Glomerular visceral epithelial cell (primary cell): ENCODE measurements at regions not wholly inside any gene's neighbourhood (a gene's known extent, or its start where the extent isn't known, plus 50 kb on each side); places are given as distances from the start of the nearest gene placed in this dataset.

Source experiments
- DNase-seq: peaks from one replicate; pipeline ENCODE4 v3.0.0-alpha.2; 2016; ENCODE audit errors: extremely low spot score

GRCh38 chr9:79013715-79014610 is 557.8 kb upstream of the TLE4 start:
- peak; percentile 12 for DNase-seq

GRCh38 chr9:79014929-79015699 is 556.7 kb upstream of the TLE4 start:
- DNase-seq, result no peak

DNA sequence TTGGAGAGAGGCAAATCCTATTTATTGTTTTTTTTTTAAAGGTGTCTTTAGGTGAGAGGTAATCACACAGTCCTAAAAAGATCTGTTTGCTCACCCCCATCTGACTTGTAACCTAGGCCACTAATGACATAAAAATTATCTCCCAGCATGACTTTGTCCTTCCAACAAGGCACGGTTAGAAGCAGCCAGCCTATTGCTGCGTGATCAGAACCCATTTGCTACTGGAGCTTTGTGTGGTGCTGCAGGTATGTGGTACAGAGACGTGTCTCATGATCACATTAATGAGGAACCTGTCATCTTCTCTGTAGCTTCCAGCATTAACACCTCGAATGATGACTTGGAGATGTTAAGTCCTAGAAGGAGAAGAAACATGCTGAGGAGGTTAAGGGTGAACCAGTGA is 555.8 kb upstream of the TLE4 start:
- no peak for DNase-seq

GRCh38 chr9:79020276-79020675 is 551.5 kb upstream of the TLE4 start:
- peak; percentile 20 for DNase-seq

GRCh38 chr9:79021084-79021483 is 550.7 kb upstream of the TLE4 start:
- no peak for DNase-seq

GRCh38 chr9:79023134-79023580 is 548.6 kb upstream of the TLE4 start:
- peak; percentile 88 for DNase-seq

DNA sequence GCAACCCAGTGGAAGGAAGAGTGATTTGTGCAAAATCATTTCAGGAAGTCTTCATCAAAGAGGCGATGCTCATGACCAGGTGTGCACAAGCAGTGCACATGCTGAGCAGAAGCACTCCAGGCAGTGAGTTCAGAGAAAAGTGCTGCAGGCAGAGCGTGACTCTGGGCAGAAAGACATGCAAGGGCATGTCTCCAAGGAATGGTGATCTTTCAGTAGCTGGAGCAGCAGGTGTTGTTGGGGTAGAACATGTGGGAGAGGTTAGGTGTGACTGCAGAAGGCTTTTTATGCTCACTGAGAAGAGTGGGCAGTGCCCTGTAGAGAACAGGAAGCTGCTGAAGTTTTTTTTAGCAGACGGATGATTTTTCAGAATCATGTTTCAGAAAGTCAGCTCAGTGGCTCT is 545.4 kb upstream of the TLE4 start:
- peak; percentile 26 for DNase-seq

- no peak for DNase-seq
Measured at GRCh38 chr9:79028101-79028500, 543.7 kb upstream of the TLE4 start.

GRCh38 chr9:79034583-79034982 is 537.2 kb upstream of the TLE4 start:
- no peak for DNase-seq

GRCh38 chr9:79037338-79037737 is 534.4 kb upstream of the TLE4 start:
- no peak for DNase-seq

DNA sequence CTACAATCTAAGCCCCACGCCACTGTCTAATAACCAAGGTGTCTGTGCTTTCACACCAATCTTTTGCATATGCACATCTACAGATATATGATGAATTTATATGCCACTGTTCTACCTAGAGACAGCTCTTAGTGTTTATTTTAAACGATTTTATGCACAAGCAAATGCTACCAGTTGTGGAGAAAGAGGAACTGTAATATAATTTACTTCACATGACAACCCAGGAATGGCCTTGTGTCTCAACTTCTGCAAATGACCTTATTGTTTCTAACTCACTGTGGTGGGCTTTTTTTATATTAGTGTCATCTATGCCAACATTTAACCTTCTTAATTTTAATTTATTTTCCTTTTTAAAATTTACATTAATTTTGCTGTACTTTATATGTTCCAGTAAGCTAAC is 531.1 kb upstream of the TLE4 start:
- no peak for DNase-seq

DNA sequence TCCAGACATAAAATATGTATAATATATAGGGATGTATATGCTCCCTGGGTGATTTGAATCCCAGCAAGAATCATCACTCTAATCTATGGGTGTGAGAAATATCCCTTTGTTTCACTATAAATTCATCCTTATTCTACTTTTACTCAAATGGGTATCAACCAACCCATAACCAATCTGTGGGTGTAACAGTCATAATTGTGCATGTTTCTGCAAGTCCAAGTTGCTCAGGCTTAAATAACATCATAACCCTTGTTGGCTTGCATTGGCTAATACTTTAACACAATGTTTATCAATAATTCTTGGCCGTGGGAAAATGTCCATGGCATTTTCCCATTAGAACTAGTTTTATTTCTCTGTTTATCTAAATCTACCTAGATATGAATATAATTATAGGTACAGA is 530.5 kb upstream of the TLE4 start:
- DNase-seq, result no peak

- no peak for DNase-seq
Measured at GRCh38 chr9:79043916-79044315, 527.8 kb upstream of the TLE4 start.

- DNase-seq, result no peak
Measured at GRCh38 chr9:79046401-79046800, 525.4 kb upstream of the TLE4 start.

GRCh38 chr9:79049371-79049770 is 522.4 kb upstream of the TLE4 start:
- DNase-seq, result peak; percentile 75

- no peak for DNase-seq
Measured at GRCh38 chr9:79053598-79053997, 518.2 kb upstream of the TLE4 start.

- DNase-seq, result no peak
Measured at GRCh38 chr9:79054500-79054899, 517.3 kb upstream of the TLE4 start.

GRCh38 chr9:79056041-79056440 is 515.7 kb upstream of the TLE4 start:
- DNase-seq, result no peak

GRCh38 chr9:79057576-79057975 is 514.2 kb upstream of the TLE4 start:
- no peak for DNase-seq

- DNase-seq, result no peak
Measured at GRCh38 chr9:79060766-79061165, 511.0 kb upstream of the TLE4 start.

DNA sequence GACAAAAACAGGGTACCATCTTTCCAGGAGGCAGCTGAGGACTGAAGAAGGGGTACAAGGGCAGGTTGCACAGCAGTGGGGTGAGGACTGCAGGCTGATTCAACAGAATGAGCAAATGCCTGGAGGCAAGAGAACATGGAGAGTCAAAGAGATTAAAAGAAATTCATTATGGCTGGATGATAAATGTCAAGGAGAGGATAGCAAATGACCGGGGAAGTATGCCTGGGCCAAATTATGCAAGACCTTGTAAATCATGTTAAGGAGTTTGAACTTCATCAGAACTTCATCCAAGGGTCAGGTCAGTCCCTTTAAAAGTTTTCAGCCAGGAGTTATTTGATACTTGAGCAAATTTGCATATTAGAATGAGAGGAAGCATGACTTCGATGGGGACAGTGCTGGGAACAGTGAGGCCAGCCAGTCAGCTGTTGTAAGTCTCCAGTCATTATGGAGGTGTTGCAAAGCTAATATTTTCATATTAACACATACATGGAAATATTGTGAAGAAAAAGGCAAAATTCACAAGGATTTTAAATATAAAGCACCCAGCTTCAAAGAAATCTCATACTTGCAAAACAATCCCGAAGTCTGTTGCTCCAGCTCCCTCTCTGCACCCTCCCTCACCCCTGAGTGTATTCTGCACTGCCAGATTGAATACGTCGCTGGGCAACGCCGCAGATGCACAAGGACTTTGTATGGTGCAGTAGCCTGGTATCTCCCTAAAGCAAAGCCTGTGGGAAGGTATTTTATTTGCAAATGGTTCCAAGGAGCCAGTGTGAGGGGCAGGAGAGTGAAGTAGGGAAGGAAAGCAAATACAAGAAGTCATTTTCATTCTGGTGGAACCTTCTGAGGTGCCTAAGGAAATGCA is 509.8 kb upstream of the TLE4 start:
- DNase-seq, result no peak

DNA sequence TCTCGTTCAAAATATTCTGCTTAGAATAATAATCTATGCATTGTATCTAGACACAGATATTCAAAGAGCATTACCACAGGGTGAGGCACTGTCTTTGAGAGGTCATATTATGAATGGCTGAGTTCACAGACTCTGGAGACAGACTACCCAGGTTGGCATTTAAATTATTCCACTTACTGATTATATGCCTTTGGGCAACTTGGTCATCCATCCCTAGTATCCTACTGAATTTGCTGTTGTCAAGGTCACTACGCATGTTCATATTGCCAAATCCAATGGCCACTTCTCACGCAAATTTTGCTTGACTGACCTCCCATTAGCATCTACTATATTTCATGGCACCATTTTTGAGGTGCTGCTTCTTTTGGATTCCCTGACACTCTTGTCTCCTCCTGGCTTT is 498.6 kb upstream of the TLE4 start:
- no peak for DNase-seq
